Frontal cortex (tissue), 3 donors: ENCODE measurements at regions not wholly inside any gene's neighbourhood (a gene's known extent, or its start where the extent isn't known, plus 50 kb on each side); places are given as distances from the start of the nearest gene placed in this dataset.

Experiments used
- DNase-seq, 2 donors: peaks; one replicate each; pipeline ENCODE4 v3.0.0; 2012; ENCODE audit warnings: low spot score in 2 of 2
- FAIRE-seq: peaks from 2 replicates; lab custom pipeline; 2012; peaks lifted over from hg19 to GRCh38; lab: Jason Lieb, UNC
- donor health status: control.
- donor health status: control.
- donor health status: control.

- no peak for FAIRE-seq
- no peak for DNase-seq
Measured at GRCh38 chr4:159977907-159978617, 875.2 kb downstream of the RAPGEF2 start.

GRCh38 chr4:159979351-159979750 lies 876.5 kb downstream of the RAPGEF2 start:
- FAIRE-seq (no peak), DNase-seq (no peak)

DNA sequence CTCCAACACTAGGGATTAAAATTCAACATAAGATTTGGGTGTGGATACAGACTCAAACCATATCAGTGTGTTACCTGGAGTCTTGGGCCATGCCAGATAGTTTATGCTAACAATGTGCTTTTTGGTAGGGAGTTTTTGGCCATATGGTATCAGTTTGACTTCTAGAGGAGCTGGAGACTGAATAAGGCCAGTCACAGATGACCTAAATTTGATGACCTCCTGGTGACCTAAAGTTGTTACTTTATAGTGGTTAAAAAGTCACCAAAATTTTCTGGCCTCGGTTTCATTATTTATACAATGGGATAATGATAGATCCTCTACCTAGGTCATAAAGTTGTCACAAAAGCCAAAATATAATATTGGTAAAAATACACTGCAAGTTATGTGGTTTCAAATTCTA lies 877.1 kb downstream of the RAPGEF2 start:
- no peak for FAIRE-seq
- DNase-seq = no peak

DNA sequence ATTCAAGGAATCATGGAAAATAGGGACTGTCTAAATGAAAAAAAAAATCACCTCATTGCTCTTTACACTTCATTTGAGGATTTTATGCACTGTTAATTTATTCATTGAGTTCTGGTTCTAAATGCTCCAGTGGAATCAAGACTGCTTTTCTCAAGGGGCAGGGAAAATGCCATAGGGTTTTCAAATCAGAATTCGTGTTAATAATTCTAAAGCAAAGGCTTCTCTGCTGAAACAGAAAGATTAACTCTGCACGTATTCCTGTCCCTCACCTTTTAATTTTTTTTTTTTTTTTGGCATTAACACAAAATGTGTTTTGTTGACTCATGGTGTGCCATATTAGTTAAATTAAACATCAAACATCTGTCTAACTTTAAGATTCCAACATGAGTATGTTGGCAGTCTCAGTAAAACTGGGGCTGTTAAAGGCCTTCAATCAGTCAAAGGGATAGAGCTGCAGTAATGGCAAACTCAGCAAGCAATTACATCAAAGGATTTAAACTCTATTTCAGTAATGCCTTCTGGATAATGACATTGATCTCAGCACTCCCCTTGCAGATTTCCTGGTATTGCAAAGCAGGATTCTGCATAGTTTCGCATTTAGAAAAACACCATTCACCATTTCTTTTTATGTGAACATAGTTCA lies 878.1 kb downstream of the RAPGEF2 start:
- no peak for DNase-seq
- no peak for FAIRE-seq

DNA sequence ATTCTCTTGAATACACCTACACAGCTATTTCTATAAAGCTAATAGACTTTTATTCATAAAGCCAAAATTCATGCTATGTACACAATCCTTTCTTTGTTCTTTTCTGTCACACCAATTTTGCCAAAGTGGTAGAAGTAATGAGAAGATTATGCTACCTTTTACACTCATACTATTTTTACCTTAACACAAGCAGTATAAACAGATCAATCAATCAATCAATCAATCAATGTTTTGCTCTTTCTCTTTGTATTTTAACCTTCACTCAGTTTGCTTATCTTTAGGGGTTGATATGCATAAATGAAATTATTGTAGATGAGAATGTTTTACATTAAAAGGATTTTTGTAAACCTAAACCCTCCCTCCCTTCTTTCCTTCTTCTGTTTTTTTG lies 878.6 kb downstream of the RAPGEF2 start:
- FAIRE-seq = no peak
- no peak for DNase-seq

GRCh38 chr4:159983082-159983481 lies 880.2 kb downstream of the RAPGEF2 start:
- FAIRE-seq = no peak
- DNase-seq = no peak

DNA sequence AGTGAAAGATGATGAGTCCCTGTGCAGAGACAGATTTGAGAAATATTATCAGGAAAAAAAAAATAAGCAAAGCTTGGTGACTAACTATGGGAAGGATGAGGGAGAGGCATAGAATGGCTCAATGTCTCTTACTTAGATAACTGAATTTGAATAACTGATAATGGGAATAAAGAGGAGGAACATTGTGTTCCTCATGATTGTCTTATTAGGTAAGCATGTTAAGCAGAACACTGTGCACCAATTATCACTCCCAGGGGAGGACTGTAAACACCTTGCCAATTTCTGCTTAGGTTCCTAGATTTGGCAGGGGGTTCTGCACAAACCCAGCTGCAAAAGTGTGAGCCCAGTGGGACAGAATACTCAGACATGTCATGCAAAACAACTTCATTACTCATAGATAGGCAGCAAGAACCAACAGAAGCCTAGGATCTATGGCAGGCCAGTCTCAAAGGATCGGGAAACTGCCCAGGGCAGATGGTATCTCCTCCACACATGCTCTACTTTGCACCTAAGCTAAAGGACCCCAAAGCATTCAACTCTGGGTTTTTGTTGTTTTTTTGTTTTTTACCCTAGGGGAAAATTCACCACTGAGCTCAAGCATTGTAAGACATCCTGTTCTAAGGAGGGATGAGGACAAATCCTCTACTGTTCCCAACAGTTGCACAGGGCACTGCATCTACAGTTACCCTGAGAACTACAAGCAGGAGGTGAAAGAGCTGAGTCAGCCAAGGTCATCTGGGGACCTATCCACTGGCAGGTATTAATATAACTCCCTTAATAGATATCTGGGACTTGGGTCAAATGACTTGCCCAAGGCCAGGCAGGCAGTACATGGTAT lies 907.0 kb downstream of the RAPGEF2 start:
- FAIRE-seq = no peak

DNA sequence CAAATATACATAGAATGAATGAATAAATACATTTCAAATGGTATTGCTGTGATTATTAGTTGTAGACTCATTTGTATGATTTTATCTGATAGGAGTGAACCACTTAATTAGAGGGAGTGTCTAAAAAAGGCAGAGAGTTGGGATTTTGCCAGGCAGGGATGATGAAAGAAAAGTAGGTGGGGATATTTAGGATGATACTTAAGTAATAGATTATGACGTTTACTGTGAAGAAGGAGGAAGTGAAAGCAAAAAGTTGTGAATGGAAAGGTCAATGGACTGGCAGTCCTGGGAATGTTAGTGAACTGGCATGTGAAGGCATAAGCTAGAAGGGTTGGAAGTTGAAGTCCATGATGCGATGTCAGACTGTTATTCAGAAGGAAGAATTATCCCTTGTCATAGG lies 917.1 kb downstream of the RAPGEF2 start:
- FAIRE-seq = no peak
- DNase-seq = no peak

More for the DNA sequence above, 907.0 kb downstream of the RAPGEF2 start:
- no peak for DNase-seq

GRCh38 chr4:160020804-160021203 lies 917.9 kb downstream of the RAPGEF2 start:
- FAIRE-seq = no peak
- DNase-seq = no peak

DNA sequence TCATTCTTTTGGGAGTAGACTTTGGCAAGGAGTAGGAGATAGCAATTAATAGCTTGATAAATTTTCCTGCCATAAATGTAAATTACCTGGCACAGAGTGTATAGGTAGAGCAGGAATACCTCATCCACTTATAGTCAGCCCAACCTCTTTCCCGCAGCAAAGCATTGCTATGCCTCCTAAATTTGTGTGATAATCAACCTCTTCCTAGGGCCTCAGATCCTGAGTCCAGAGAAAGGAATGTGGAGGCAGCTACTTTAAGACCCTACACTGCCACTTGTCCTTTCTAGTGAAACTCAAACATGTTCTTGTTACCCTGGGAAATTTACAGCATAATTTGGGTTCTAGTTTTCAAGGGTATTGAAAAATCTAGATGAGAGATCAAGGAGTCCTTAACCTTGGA lies 919.0 kb downstream of the RAPGEF2 start:
- FAIRE-seq (no peak), DNase-seq (no peak)

- DNase-seq (no peak), FAIRE-seq (no peak)
Measured at GRCh38 chr4:160026721-160027120, 923.8 kb downstream of the RAPGEF2 start.

- FAIRE-seq = no peak
- DNase-seq = no peak
Measured at GRCh38 chr4:160034501-160034900, 931.6 kb downstream of the RAPGEF2 start.

- FAIRE-seq (no peak), DNase-seq (no peak)
Measured at GRCh38 chr4:160038615-160039014, 935.7 kb downstream of the RAPGEF2 start.

GRCh38 chr4:160044693-160045092 lies 941.8 kb downstream of the RAPGEF2 start:
- no peak for FAIRE-seq
- no peak for DNase-seq

DNA sequence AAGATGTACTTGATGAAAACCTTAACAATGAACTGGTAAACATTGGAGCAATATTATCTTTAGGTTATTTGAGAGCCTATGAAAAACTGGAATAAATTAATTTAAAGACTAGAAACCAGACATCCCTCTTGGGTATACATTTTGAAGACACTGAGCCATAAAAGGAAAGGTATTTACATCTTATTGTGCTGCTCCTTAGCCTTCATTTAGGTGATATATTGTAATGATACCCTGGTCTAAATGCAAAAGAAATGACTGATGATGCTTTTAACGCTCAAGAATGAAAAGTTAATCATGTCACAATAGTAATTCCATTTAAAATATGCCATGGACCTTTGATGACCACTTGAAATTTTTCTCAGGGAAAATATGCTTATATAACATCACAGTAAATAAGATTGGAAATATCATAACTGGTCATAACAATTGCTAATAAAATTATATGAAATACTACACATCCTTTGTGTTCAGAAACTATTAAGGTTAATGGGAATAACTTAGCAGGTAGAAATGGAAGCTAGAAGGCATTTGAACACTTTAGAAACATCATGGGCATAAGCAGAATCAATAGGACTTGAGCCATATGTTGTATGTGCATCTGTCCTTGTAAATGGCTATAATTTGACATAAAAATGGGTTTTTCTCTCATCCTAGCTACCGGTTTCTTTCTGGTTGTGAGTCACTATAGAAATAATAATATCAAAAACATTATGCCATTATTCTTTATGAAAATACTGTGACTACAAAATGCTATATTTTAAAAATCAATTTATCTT lies 979.7 kb downstream of the RAPGEF2 start:
- DNase-seq (no peak), FAIRE-seq (no peak)

DNA sequence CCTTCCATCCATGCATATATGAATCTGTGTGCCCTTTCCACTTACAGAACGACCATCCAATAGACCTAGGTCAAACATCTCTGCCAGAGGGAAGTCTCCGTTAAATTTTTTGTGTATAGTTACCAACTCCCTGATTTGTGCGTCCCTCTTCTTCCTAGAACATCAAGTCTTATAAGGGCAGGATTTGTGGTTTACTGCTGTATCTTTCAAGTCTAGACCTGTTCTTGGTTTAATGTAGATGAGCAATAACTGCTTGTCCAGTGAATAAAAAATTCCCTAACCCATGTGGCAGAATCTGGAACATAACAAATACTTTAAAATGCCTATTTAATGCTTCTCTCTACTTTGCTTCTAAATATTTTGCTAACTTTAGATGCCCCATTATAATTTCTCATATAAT lies 988.8 kb downstream of the RAPGEF2 start:
- FAIRE-seq = no peak
- DNase-seq = no peak

- DNase-seq (no peak), FAIRE-seq (no peak)
Measured at GRCh38 chr4:160100316-160100715, 997.4 kb downstream of the RAPGEF2 start.

- DNase-seq = no peak
- no peak for FAIRE-seq
Measured at GRCh38 chr4:160110891-160111290, 1008.0 kb downstream of the RAPGEF2 start.

- no peak for DNase-seq
- no peak for FAIRE-seq
Measured at GRCh38 chr4:160117686-160118085, 1014.8 kb downstream of the RAPGEF2 start.
